Breast epithelium (tissue), 3 donors: ENCODE measurements at regions not wholly inside any gene's neighbourhood (a gene's known extent, or its start where the extent isn't known, plus 50 kb on each side); places are given as distances from the start of the nearest gene placed in this dataset.

Source experiments
- CTCF ChIP-seq, 3 donors: fragments of 450-650 bp; IDR thresholded peaks; one replicate each; pipeline ENCODE4 v1.5.1; 2016 to 2017; ENCODE audit warnings: antibody characterized with exemption in 3 of 3, mild to moderate bottlenecking in 3 of 3, moderate library complexity in 3 of 3
- POLR2A ChIP-seq: fragments of 450-650 bp; IDR thresholded peaks from one replicate; pipeline ENCODE4 v1.6.1; 2016; ENCODE audit warnings: antibody characterized with exemption, mild to moderate bottlenecking, moderate library complexity
- POLR2AphosphoS5 ChIP-seq, 3 donors: sonication (generic); formaldehyde crosslinking; IDR thresholded peaks; one replicate each; pipeline ENCODE4 v1.6.1; 2017; ENCODE audit warnings: antibody characterized with exemption in 3 of 3

GRCh38 chr10:27619329-27619728, 115.2 kb downstream of the RAB18 start:
- no peak for TF ChIP-seq POLR2A
- TF ChIP-seq CTCF (IDR thresholded peaks at IDR 0.05): no peak
- no peak for TF ChIP-seq POLR2AphosphoS5 (IDR thresholded peaks at IDR 0.05)
